ENCODE measurements at regions not wholly inside any gene's neighbourhood (a gene's known extent, or its start where the extent isn't known, plus 50 kb on each side); places are given as distances from the start of the nearest gene placed in this dataset.

DNA sequence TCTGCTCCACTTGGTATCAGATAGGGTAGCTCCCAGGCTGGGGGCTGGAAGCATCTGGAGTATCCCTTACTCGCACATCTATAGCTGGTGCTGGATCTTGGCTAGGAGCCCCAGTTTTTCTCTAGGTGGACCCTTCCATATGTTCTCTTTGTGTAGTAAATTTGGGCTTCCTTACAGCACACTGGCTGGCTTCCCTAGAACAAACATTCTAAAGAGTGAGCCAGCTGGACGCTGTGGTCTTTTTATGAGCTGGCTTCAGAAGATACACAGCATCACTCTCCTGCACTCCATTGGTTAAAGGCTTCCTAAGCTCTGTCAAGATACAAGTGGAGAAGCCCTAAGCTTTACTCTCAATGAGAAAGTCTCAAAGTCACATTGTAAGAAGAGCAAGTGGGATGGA lies 322.1 kb downstream of the WDR72 start:
- no peak for DNase-seq
- Mint-ChIP-seq H3K27ac (no peak overlapping the region), H3K4me1 (no peaks in the 10 kb centered on the region), H3K27me3 (peaks cover 0 to 5% of the 10 kb centered on the region in 2 donors), H3K36me3 (no peaks in the 10 kb centered on the region), H3K9me3 (no peaks in the 10 kb centered on the region), H3K4me3 (no peak overlapping the region)
- ATAC-seq (replicated peaks) = no peak

DNA sequence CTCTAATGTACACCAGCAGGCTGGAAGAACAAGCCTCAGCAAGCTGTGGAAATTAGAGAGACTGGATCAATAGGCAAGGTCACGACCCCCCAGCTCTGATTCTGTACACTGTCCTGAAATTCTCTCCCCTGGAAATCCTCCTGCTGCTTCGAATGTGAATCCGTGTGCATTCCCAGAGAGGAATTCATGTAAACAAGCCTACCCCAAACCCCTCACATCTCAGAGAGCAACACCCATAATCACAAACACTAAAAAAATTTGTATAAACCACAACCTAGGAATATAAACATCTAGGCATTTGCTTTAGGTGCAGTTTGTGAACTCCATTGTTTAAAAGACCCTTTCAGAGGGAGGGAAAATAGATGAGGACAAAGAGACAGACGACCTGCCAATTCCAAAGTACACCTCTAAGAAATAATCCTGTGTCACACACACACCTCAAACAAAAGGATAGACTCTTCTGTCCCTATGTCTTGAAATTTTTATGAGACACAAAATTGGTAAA lies 325.2 kb downstream of the WDR72 start:
- Mint-ChIP-seq H3K9me3 (peaks cover 0 to 1% of the 10 kb centered on the region in 2 donors), H3K4me3 (no peak overlapping the region), H3K4me1 (no peaks in the 10 kb centered on the region), H3K36me3 (no peaks in the 10 kb centered on the region), H3K27me3 (peaks cover 0 to 5% of the 10 kb centered on the region in 2 donors), H3K27ac (no peak overlapping the region)
- DNase-seq (no peak), ATAC-seq (replicated peaks) (no peak)

DNA sequence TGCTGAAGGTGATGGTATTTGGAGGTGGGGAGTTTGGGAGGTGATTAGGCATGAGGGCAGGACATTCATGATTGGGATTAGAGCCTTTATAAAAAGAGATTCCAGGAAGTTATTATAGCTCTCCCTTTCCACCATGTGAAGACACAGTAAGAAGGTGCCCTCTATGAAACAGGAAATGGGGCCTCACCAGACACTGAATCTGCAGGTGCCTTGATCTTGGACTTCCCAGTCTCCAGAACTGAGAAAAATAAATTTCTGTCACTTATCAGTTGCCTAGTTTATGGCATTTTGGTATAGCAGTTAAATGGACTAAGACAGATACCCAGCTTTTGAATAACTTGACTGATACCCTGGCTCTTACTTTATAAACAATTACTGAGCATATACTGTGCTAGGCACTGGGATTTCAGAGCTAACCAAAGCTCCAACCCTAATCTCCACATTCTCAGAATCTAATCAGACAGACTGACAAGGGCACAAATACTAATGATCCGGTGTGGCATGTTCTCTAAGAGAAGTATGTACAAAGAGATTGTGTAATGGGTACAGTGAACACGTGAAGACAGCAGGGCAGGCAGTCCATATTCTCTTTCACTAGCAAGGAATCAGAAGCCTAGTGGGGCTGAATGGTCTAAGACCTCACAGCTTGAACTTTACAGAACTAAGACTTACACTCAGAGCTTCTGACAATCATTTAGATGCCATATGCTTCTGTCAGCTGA lies 343.1 kb downstream of the WDR72 start:
- H3K27me3 Mint-ChIP-seq = peaks cover 0 to 5% of the 10 kb centered on the region in 2 donors
- H3K27ac Mint-ChIP-seq = no peak overlapping the region
- H3K9me3 Mint-ChIP-seq = peaks cover 8% of the 10 kb centered on the region in 2 donors
- ATAC-seq (replicated peaks) (no peak), DNase-seq (no peak)
- H3K36me3 Mint-ChIP-seq = no peaks in the 10 kb centered on the region
- H3K4me1 Mint-ChIP-seq = no peaks in the 10 kb centered on the region
- no peak overlapping the region for H3K4me3 Mint-ChIP-seq

DNA sequence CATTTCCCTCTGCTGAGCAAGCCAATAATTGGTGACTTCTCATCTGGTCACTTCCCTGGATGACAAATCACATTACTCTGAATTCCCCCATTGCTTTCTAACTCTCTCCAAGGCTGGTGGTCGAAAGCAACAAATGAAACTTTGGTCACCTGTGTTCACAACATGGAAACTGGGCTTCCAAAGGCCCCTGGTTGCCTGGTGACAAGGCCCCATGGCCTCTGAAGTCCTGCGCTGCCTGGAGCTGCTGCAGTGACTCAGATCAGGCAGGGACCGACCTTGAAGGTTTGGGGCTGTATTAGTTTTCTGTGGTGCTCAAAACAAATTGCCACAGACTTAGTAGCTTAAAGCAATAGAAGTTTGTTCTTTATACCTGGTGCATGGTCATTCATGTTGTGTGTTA lies 345.3 kb downstream of the WDR72 start:
- Mint-ChIP-seq H3K9me3 (peaks cover 6 to 7% of the 10 kb centered on the region in 2 donors), H3K27ac (no peak overlapping the region), H3K27me3 (no peaks in the 10 kb centered on the region), H3K4me3 (no peak overlapping the region), H3K36me3 (no peaks in the 10 kb centered on the region), H3K4me1 (no peaks in the 10 kb centered on the region)
- ATAC-seq (replicated peaks) (no peak), DNase-seq (no peak)

DNA sequence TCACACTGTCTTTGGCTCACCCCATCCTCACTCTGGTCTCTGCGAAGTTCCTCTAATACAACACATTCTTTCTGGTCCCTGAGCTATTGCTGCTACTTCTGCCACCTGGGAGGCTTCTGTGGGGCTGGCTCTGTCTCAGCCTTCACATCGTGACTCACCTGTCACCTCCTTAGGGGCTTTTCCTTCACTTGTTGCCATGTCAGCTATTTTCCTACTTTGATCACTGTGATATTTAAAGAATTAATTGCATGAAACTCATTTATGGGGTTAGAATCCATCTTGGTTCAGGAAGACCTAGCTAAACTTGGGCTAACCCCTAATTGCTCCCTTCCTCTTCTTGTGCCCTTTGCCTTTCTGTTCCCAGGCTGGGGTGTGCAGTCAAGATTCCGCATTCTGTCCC lies 346.9 kb downstream of the WDR72 start:
- no peaks in the 10 kb centered on the region for H3K27me3 Mint-ChIP-seq
- DNase-seq (no peak), ATAC-seq (replicated peaks) (no peak)
- H3K4me1 Mint-ChIP-seq = no peaks in the 10 kb centered on the region
- peaks cover 0 to 3% of the 10 kb centered on the region in 2 donors for H3K9me3 Mint-ChIP-seq
- H3K36me3 Mint-ChIP-seq = no peaks in the 10 kb centered on the region
- no peak overlapping the region for H3K27ac Mint-ChIP-seq
- H3K4me3 Mint-ChIP-seq = no peak overlapping the region

DNA sequence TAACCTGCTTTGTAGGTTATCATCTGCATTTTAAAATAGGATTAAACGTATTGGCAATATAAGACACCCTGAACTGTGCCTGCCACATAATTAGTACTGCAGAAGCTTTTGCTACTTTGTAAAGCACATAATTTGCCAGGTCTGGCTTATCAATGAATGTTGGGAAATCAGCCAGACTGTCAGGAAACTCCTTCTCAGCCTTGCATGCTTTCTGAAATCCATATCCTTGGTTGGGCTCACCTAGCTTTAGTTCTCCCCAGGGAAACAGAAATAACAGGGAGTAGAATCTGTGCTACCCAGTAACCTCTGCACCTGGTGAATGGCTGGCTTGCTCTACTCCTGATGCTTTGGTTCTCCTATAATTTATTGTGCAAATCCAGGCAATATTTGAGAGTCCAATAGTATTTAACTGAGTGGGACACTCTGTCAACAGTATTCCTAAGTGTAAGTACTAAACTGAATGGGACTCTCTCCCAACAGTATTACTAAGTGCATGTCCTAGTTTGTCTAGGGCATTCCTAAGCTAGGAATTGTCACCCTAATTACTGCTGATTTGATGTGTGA lies 354.5 kb downstream of the WDR72 start:
- no peaks in the 10 kb centered on the region for H3K9me3 Mint-ChIP-seq
- H3K27ac Mint-ChIP-seq = no peak overlapping the region
- no peaks in the 10 kb centered on the region for H3K4me1 Mint-ChIP-seq
- no peaks in the 10 kb centered on the region for H3K36me3 Mint-ChIP-seq
- no peak for DNase-seq
- peaks cover 0 to 4% of the 10 kb centered on the region in 2 donors for H3K27me3 Mint-ChIP-seq
- no peak overlapping the region for H3K4me3 Mint-ChIP-seq
- no peak for ATAC-seq (replicated peaks)

DNA sequence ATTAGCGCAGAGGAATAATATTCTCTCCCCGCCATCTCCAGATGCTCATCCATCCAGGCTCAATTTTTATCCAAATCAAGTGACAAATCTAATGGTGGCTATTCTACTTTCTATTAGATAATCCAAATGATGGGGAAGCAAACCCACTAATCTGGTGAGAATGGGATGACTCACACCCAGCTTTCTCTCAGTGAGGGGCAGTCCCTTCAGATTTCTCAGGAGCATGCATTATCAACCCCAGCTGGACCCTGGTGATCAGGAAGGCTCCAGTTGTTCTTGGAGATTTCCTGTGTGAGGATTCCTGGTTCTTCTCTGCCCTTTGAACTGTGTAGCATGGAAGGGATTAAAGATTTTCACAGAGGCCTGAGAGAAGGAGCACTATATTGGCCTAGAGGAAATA lies 358.0 kb downstream of the WDR72 start:
- no peaks in the 10 kb centered on the region for H3K36me3 Mint-ChIP-seq
- no peaks in the 10 kb centered on the region for H3K4me1 Mint-ChIP-seq
- no peaks in the 10 kb centered on the region for H3K9me3 Mint-ChIP-seq
- H3K27ac Mint-ChIP-seq = no peak overlapping the region
- ATAC-seq (replicated peaks) (peak; percentile 69 to 74), DNase-seq (no peak)
- no peak overlapping the region for H3K4me3 Mint-ChIP-seq
- H3K27me3 Mint-ChIP-seq = peaks cover 0 to 4% of the 10 kb centered on the region in 2 donors

- no peak overlapping the region for H3K4me3 Mint-ChIP-seq
- no peak for ATAC-seq (replicated peaks)
- H3K4me1 Mint-ChIP-seq = no peaks in the 10 kb centered on the region
- no peaks in the 10 kb centered on the region for H3K9me3 Mint-ChIP-seq
- H3K36me3 Mint-ChIP-seq = no peaks in the 10 kb centered on the region
- H3K27me3 Mint-ChIP-seq = peaks cover 0 to 4% of the 10 kb centered on the region in 2 donors
- no peak for DNase-seq
- H3K27ac Mint-ChIP-seq = no peak overlapping the region
Observed at GRCh38 chr15:53400986-53401385, 358.5 kb downstream of the WDR72 start.

DNA sequence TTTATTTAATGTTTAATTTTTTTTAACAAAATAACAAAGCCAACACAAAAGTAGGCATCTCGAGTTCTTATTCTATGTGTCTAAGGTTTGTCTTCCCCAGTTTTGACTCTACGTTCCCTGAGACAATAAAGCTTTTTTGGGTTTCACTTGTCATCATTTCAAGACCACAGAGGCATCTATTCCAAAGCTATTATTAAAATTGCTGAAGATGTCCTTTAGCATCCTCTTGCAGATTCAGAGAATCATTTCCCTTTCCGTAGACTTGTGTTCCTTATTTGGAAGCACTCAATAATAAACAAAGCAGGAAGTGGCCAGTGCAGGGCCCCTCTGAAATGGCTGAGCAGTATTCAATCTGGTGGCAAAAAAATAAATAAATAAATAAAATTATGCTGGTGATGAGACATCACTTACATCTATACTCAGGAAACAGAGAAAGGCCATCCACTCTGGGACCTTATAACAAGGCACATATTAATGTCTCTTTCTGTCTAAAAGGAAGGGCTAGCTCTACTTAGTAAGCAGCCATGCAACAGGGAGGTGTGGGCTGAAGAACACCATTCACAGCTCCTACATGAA lies 362.3 kb downstream of the WDR72 start:
- Mint-ChIP-seq H3K27ac (no peak overlapping the region), H3K4me1 (no peaks in the 10 kb centered on the region), H3K4me3 (no peak overlapping the region), H3K27me3 (no peaks in the 10 kb centered on the region), H3K9me3 (no peaks in the 10 kb centered on the region), H3K36me3 (no peaks in the 10 kb centered on the region)
- ATAC-seq (replicated peaks) = no peak
- no peak for DNase-seq

DNA sequence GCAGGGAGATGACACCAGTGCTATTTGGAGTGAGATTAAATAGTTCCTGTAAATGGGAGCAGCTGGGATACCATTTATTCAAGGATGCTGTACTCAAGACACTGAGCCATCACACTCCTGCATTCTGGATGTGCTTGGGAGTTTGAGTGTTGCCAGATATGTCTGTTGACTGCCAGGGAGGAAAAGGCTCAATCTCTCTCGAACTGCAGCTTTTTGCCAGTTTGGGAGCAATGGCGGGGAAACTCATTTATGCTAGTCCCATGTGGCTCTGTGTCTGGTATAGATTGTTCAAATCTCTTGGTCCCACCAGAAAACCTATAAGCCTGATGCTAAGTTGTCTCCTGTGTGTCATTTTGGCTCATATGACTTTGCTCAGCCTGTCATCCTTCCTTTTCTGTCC lies 363.6 kb downstream of the WDR72 start:
- Mint-ChIP-seq H3K4me3 (no peak overlapping the region), H3K27ac (no peak overlapping the region), H3K36me3 (no peaks in the 10 kb centered on the region), H3K27me3 (no peaks in the 10 kb centered on the region), H3K9me3 (no peaks in the 10 kb centered on the region), H3K4me1 (no peaks in the 10 kb centered on the region)
- DNase-seq (no peak), ATAC-seq (replicated peaks) (no peak)

- H3K27me3 Mint-ChIP-seq = no peaks in the 10 kb centered on the region
- H3K36me3 Mint-ChIP-seq = no peaks in the 10 kb centered on the region
- H3K9me3 Mint-ChIP-seq = no peaks in the 10 kb centered on the region
- no peak for DNase-seq
- no peaks in the 10 kb centered on the region for H3K4me1 Mint-ChIP-seq
- no peak overlapping the region for H3K4me3 Mint-ChIP-seq
- ATAC-seq (replicated peaks) = no peak
- H3K27ac Mint-ChIP-seq = no peak overlapping the region
Observed at GRCh38 chr15:53390549-53390948, 368.9 kb downstream of the WDR72 start.

DNA sequence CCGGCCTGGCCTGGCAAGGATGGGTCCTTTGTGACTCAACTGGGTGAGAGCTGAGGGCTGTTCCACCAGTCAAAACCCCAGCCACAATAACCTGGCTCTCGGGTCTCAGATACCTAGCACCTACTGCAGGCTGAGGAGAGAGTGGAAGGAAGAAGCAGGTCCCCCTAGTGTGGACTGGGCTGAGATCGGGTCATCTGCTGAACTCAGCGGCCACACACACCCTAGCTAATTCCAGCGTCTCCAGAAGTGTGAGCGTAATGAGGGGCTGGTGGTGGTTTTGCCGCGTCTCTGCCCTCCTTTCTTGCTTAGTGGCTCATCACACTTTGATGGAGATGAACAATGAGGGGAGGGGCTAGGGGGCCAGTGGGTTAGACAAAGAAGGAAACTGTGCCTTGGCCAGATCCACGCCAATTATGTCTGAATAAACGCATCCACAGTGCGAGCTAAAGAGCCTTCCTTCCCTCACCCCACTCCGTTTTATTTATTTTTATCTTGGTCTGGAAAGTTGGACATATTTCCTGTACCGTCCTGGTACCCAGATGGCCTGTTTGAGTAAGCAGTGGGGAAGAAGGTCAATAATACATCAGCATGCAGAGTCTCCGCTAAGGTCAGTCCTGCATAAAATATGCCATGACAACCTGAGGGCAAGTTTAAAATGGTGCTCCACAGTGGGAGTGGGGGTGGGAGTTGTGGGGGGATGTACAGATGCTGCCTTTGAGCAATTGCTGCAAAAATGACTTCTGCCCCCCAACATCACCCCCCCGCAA lies 370.0 kb downstream of the WDR72 start:
- Mint-ChIP-seq H3K27ac (no peak overlapping the region), H3K9me3 (no peaks in the 10 kb centered on the region), H3K36me3 (no peaks in the 10 kb centered on the region), H3K4me1 (no peaks in the 10 kb centered on the region), H3K27me3 (no peaks in the 10 kb centered on the region), H3K4me3 (no peak overlapping the region)
- no peak for DNase-seq
- no peak for ATAC-seq (replicated peaks)

GRCh38 chr15:53384417-53384816 lies 375.0 kb downstream of the WDR72 start:
- Mint-ChIP-seq H3K27me3 (peaks cover 0 to 5% of the 10 kb centered on the region in 2 donors), H3K4me1 (no peaks in the 10 kb centered on the region), H3K4me3 (no peak overlapping the region), H3K9me3 (peaks cover 0 to 1% of the 10 kb centered on the region in 2 donors), H3K27ac (no peak overlapping the region), H3K36me3 (no peaks in the 10 kb centered on the region)
- no peak for ATAC-seq (replicated peaks)
- DNase-seq = no peak

DNA sequence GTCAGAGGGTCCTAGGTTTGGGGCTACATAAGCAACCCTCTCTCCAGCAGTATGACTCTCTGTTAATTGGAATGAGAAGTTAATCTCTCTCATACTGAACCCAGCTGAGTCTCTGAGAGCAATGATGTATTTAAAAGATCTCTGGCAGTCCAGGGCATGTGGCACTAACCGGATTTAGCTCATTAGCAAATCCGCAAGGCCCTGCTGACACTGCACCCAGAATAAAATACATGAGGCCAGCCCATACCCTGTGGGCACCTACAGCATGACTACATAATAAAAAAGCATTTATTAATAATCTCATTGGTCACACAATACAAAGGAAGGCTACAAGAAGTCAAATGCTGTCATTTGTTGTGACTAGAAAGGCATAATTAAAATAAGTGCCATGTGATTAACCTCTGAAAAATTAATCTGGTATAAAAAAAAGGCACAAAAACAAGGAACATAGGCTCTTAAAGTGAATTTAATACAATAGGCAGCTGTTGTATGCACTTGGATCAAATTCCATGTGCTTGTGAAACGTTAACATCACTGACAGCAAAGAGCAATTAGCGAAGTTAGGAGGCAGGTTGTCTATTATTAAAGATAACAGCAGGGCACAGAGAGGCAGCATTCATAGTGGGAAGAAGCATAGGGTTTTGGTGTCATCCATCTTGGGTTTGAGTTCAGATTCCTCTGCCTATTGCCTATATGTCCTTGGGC lies 381.2 kb downstream of the WDR72 start:
- Mint-ChIP-seq H3K4me3 (no peak overlapping the region), H3K9me3 (peaks cover 0 to under 1% of the 10 kb centered on the region in 2 donors), H3K36me3 (no peaks in the 10 kb centered on the region), H3K27me3 (peaks cover 0 to 2% of the 10 kb centered on the region in 2 donors), H3K4me1 (no peaks in the 10 kb centered on the region), H3K27ac (no peak overlapping the region)
- no peak for DNase-seq
- no peak for ATAC-seq (replicated peaks)
